ENCODE measurements at regions not wholly inside any gene's neighbourhood (a gene's known extent, or its start where the extent isn't known, plus 50 kb on each side); places are given as distances from the start of the nearest gene placed in this dataset.

- no peak for TF ChIP-seq GPBP1L1 (CRISPR knock-in tag; IDR thresholded peaks at IDR 0.05)
- TF ChIP-seq ZNF18 (CRISPR knock-in tag; IDR thresholded peaks at IDR 0.05; ENCODE audit: insufficient replicate concordance) = no peak
- TF ChIP-seq ZNF431 (CRISPR knock-in tag; IDR thresholded peaks at IDR 0.05; ENCODE audit: borderline replicate concordance, low read depth) = no peak
- peak; percentile 60 for TF ChIP-seq NR2F6 (IDR thresholded peaks at IDR 0.05)
- peak; percentile 73 for TF ChIP-seq NR2F6 (CRISPR knock-in tag; IDR thresholded peaks at IDR 0.05)
- TF ChIP-seq SALL1 (CRISPR knock-in tag; IDR thresholded peaks at IDR 0.05) = peak; percentile 9; the same call in 1 of the 2 replicates
- 0 out of 2 replicates have a peak, but pooled peaks have one; percentile 24 for TF ChIP-seq HINFP (CRISPR knock-in tag; IDR thresholded peaks at IDR 0.05; ENCODE audit: low read depth)
- TF ChIP-seq PATZ1 (CRISPR knock-in tag; IDR thresholded peaks at IDR 0.05) = peak; percentile 72; the same call in 1 of the 2 replicates
- TF ChIP-seq ZNF30 (CRISPR knock-in tag; IDR thresholded peaks at IDR 0.05) = no peak
- no peak for TF ChIP-seq SUZ12 (IDR thresholded peaks at IDR 0.05; ENCODE audit: low read depth, low read length)
- peak; percentile 59; the same call in 1 of the 2 replicates for TF ChIP-seq TFE3 (CRISPR knock-in tag; IDR thresholded peaks at IDR 0.05)
- peak; percentile 68; the same call in 1 of the 2 replicates for TF ChIP-seq TFAP4 (IDR thresholded peaks at IDR 0.05; ENCODE audit: borderline replicate concordance, low read depth)
- no peak for TF ChIP-seq ZKSCAN1 (IDR thresholded peaks at IDR 0.05; ENCODE audit: low read length)
- peak; percentile 23; the same call in 1 of the 2 replicates for TF ChIP-seq GABPB1 (CRISPR knock-in tag; IDR thresholded peaks at IDR 0.05)
- TF ChIP-seq GATAD2A (CRISPR knock-in tag; IDR thresholded peaks at IDR 0.05) = peak; percentile 20; the same call in 1 of the 2 replicates
- TF ChIP-seq TBX3 (IDR thresholded peaks at IDR 0.05; ENCODE audit: borderline replicate concordance) = 0 out of 2 replicates have a peak, but pooled peaks have one; percentile 14
- no peak for TF ChIP-seq U2AF2 (IDR thresholded peaks at IDR 0.05; ENCODE audit: low read depth, low read length)
- TF ChIP-seq SAP130 (CRISPR knock-in tag; IDR thresholded peaks at IDR 0.05; ENCODE audit: low read depth) = peak; percentile 47; the same call in 1 of the 2 replicates
- no peak for TF ChIP-seq PHF8 (CRISPR knock-in tag; IDR thresholded peaks at IDR 0.05)
- peak; percentile 48; the same call in 1 of the 2 replicates for TF ChIP-seq SIN3A (IDR thresholded peaks at IDR 0.05; ENCODE audit: borderline replicate concordance, low read depth, low read length)
- no peak for TF ChIP-seq TRIM24 (CRISPR knock-in tag; IDR thresholded peaks at IDR 0.05)
- TF ChIP-seq MTA1 (CRISPR knock-in tag; IDR thresholded peaks at IDR 0.05; ENCODE audit: borderline replicate concordance) = 0 out of 2 replicates have a peak, but pooled peaks have one; percentile 27
Observed at GRCh38 chr16:85205747-85206471, 93.6 kb upstream of the CIBAR2 start (continued).
